SU-DHL-6 (cell line): ENCODE measurements at regions not wholly inside any gene's neighbourhood (a gene's known extent, or its start where the extent isn't known, plus 50 kb on each side); places are given as distances from the start of the nearest gene placed in this dataset.

Experiments
- EZH2phosphoT487 ChIP-seq: fragments of 200-600 bp; sonication (generic), shearing (Covaris generic); conservative IDR thresholded peaks from 2 replicates; pipeline ENCODE4 v1.6.1; 2018; ENCODE audit warnings: mild to moderate bottlenecking, antibody characterized with exemption, low read length, moderate library complexity, mixed read lengths
- TF ChIP-seq, protein P1 (sequence below): fragments of 200-600 bp; sonication (generic); IDR thresholded peaks from one replicate; pipeline ENCODE4 v1.5.1; 2017; ENCODE audit warnings: antibody characterized with exemption, mild to moderate bottlenecking, low read length, moderate library complexity; ENCODE audit not compliant: insufficient read depth, poor library complexity, severe bottlenecking

DNA sequence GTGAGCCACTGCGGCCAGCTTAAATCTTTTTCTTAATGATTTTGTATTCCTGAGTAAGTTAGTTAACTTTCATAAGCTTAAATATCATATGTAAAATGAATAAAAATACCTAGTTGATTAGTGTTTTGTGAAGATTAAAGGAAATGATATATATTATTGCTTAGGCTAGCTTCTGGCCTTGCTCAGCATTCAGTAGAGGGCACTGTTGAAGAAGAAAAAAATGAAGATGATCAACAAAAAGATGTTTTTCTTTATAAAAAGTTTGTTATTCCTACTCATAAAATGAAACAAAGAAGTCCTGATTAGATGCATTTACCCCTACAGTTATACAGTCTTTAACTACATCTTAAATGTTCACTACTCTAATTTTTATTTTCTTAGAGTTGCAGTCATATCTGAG is 797.7 kb downstream of the RAPGEF2 start:
- TF ChIP-seq, protein P1, sequence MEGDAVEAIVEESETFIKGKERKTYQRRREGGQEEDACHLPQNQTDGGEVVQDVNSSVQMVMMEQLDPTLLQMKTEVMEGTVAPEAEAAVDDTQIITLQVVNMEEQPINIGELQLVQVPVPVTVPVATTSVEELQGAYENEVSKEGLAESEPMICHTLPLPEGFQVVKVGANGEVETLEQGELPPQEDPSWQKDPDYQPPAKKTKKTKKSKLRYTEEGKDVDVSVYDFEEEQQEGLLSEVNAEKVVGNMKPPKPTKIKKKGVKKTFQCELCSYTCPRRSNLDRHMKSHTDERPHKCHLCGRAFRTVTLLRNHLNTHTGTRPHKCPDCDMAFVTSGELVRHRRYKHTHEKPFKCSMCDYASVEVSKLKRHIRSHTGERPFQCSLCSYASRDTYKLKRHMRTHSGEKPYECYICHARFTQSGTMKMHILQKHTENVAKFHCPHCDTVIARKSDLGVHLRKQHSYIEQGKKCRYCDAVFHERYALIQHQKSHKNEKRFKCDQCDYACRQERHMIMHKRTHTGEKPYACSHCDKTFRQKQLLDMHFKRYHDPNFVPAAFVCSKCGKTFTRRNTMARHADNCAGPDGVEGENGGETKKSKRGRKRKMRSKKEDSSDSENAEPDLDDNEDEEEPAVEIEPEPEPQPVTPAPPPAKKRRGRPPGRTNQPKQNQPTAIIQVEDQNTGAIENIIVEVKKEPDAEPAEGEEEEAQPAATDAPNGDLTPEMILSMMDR = no peak
- no peak for TF ChIP-seq EZH2phosphoT487
